H9 (cell line): ENCODE measurements at regions not wholly inside any gene's neighbourhood (a gene's known extent, or its start where the extent isn't known, plus 50 kb on each side); places are given as distances from the start of the nearest gene placed in this dataset.

ENCODE experiments used
- DNase-seq: peaks from one replicate; pipeline ENCODE4 v3.0.0-alpha.2; 2017
- H2AFZ ChIP-seq: one replicate; pipeline ENCODE4 v1.6.1; 2013; ENCODE audit warnings: mild to moderate bottlenecking, low read length, control low read depth, moderate library complexity
- H2AK5ac ChIP-seq: 2 replicates; pipeline ENCODE4 v1.6.1; 2013; ENCODE audit warnings: low read length, control low read depth, mixed read lengths; ENCODE audit not compliant: insufficient read length
- H2BK120ac ChIP-seq: one replicate; pipeline ENCODE4 v1.6.1; 2013; ENCODE audit warnings: low read depth, mild to moderate bottlenecking, low read length, control low read depth, inconsistent platforms; ENCODE audit not compliant: poor library complexity, severe bottlenecking
- H2BK12ac ChIP-seq: 2 replicates; pipeline ENCODE4 v1.6.1; 2013; ENCODE audit warnings: low read length, control low read depth, mixed read lengths, low read depth; ENCODE audit not compliant: insufficient read length
- H2BK15ac ChIP-seq: 2 replicates; pipeline ENCODE4 v1.6.1; 2013; ENCODE audit warnings: low read depth, low read length, control low read depth
- H2BK20ac ChIP-seq: one replicate; pipeline ENCODE4 v1.6.1; 2013; ENCODE audit warnings: low read depth, mild to moderate bottlenecking, low read length, control low read depth, inconsistent platforms; ENCODE audit not compliant: poor library complexity, severe bottlenecking
- H2BK5ac ChIP-seq: 2 replicates; pipeline ENCODE4 v1.6.1; 2013; ENCODE audit warnings: low read length, control low read depth, mixed read lengths; ENCODE audit not compliant: insufficient read length
- H3K14ac ChIP-seq: 2 replicates; pipeline ENCODE4 v1.6.1; 2013; ENCODE audit warnings: low read length, control low read depth; ENCODE audit not compliant: insufficient read depth
- H3K18ac ChIP-seq: 2 replicates; pipeline ENCODE4 v1.6.1; 2013; ENCODE audit warnings: low read depth, mild to moderate bottlenecking, mixed read lengths, low read length, control low read depth; ENCODE audit not compliant: insufficient read length
- H3K23ac ChIP-seq: 2 replicates; pipeline ENCODE4 v1.6.1; 2013; ENCODE audit warnings: low read length, control low read depth, mixed read lengths, low read depth; ENCODE audit not compliant: insufficient read length
- H3K23me2 ChIP-seq: 2 replicates; pipeline ENCODE4 v1.6.1; 2013; ENCODE audit warnings: low read depth, mild to moderate bottlenecking, mixed read lengths, low read length, control low read depth; ENCODE audit not compliant: insufficient read length, poor library complexity, severe bottlenecking
- H3K27ac ChIP-seq: 2 replicates; pipeline ENCODE4 v1.5.1; 2013; ENCODE audit warnings: low read length, control low read depth, mixed read lengths, low read depth; ENCODE audit not compliant: insufficient read length
- H3K27me3 ChIP-seq: 2 replicates; pipeline ENCODE4 v1.6.1; 2013; ENCODE audit warnings: low read length, control low read depth, inconsistent platforms; ENCODE audit not compliant: insufficient read depth
- H3K4ac ChIP-seq: 2 replicates; pipeline ENCODE4 v1.6.1; 2013; ENCODE audit warnings: low read depth, mild to moderate bottlenecking, control low read depth, inconsistent platforms, low read length, moderate library complexity
- H3K4me1 ChIP-seq: 2 replicates; pipeline ENCODE4 v1.6.1; 2013; ENCODE audit warnings: low read length, control low read depth, inconsistent platforms; ENCODE audit not compliant: insufficient read depth
- H3K4me2 ChIP-seq: 2 replicates; pipeline ENCODE4 v1.6.1; 2013; ENCODE audit warnings: low read length, control low read depth, mixed read lengths; ENCODE audit not compliant: insufficient read length, insufficient read depth
- H3K56ac ChIP-seq: 2 replicates; pipeline ENCODE4 v1.6.1; 2013; ENCODE audit warnings: low read depth, mild to moderate bottlenecking, mixed read lengths, low read length, control low read depth; ENCODE audit not compliant: insufficient read length
- H3K79me1 ChIP-seq: 2 replicates; pipeline ENCODE4 v1.6.1; 2013; ENCODE audit warnings: low read depth, mild to moderate bottlenecking, moderate library complexity, low read length, control low read depth, inconsistent platforms; ENCODE audit not compliant: insufficient read depth, poor library complexity, severe bottlenecking
- H3K79me2 ChIP-seq: 2 replicates; pipeline ENCODE4 v1.6.1; 2013; ENCODE audit warnings: low read length, control low read depth, inconsistent platforms; ENCODE audit not compliant: insufficient read depth
- H3K9ac ChIP-seq: 2 replicates; pipeline ENCODE4 v1.6.1; 2013; ENCODE audit warnings: low read length, control low read depth, mixed read lengths; ENCODE audit not compliant: insufficient read length; ENCODE audit errors: extremely low read depth
- H3K9me3 ChIP-seq: one replicate; pipeline ENCODE4 v1.6.1; 2013; ENCODE audit warnings: low read depth, low read length, inconsistent platforms; ENCODE audit not compliant: control insufficient read depth
- H3T11ph ChIP-seq: one replicate; pipeline ENCODE4 v1.6.1; 2013; ENCODE audit warnings: mild to moderate bottlenecking, low read length, control low read depth, inconsistent platforms
- H4K20me1 ChIP-seq: one replicate; pipeline ENCODE4 v1.6.1; 2013; ENCODE audit not compliant: control insufficient read depth, insufficient read length, insufficient read depth
- H4K5ac ChIP-seq: 2 replicates; pipeline ENCODE4 v1.6.1; 2013; ENCODE audit warnings: low read depth, mild to moderate bottlenecking, mixed read lengths, low read length, control low read depth; ENCODE audit not compliant: insufficient read length
- H4K8ac ChIP-seq: replicated peaks from 2 replicates; pipeline ENCODE4 v1.6.1; 2013; ENCODE audit warnings: low read length, control low read depth, mixed read lengths, low read depth; ENCODE audit not compliant: insufficient read length
- H4K91ac ChIP-seq: 2 replicates; pipeline ENCODE4 v1.6.1; 2013; ENCODE audit warnings: low read depth, mild to moderate bottlenecking, moderate library complexity, mixed read lengths, low read length, control low read depth; ENCODE audit not compliant: insufficient read length
- H3K27ac Mint-ChIP-seq, 3 experiments: 2 replicates in 2 of 3; 3 replicates in 1 of 3; pipeline ENCODE4 v1.8.0; 2020 to 2021; ENCODE audit warnings: mixed read lengths in 3 of 3, mild to moderate bottlenecking in 1 of 3, moderate library complexity in 1 of 3
- H3K27me3 Mint-ChIP-seq: 2 replicates; pipeline ENCODE4 v1.8.0; 2021; ENCODE audit warnings: low read depth, mild to moderate bottlenecking, moderate library complexity, mixed read lengths
- H3K36me3 Mint-ChIP-seq, 3 experiments: 2 replicates in 2 of 3; 3 replicates in 1 of 3; pipeline ENCODE4 v1.8.0; 2020 to 2021; ENCODE audit warnings: low read depth in 3 of 3, mixed read lengths in 3 of 3; ENCODE audit not compliant: insufficient read depth in 1 of 3
- H3K4me1 Mint-ChIP-seq, 2 experiments: 2 replicates each; pipeline ENCODE4 v1.8.0; 2020; ENCODE audit warnings: mixed read lengths in 2 of 2
- H3K4me3 Mint-ChIP-seq, 2 experiments: 2 replicates in 1 of 2; 3 replicates in 1 of 2; pipeline ENCODE4 v1.8.0; 2020 to 2021; ENCODE audit warnings: mild to moderate bottlenecking in 2 of 2, mixed read lengths in 2 of 2, moderate library complexity in 1 of 2
- H3K9me3 Mint-ChIP-seq, 2 experiments: 2 replicates in 1 of 2; 3 replicates in 1 of 2; pipeline ENCODE4 v1.8.0; 2020; ENCODE audit warnings: mild to moderate bottlenecking in 2 of 2, mixed read lengths in 2 of 2, moderate library complexity in 1 of 2
- CTCF ChIP-seq: fragments of 200-600 bp; sonication (generic); conservative IDR thresholded peaks from 3 replicates; pipeline ENCODE4 v1.8.0; 2021; ENCODE audit warnings: antibody characterized with exemption, mild to moderate bottlenecking
- WGBS: extraction: QIAGEN DNeasy Blood & Tissue Kit; methylation state at CpG from one replicate; pipeline ENCODE4 v1.1.7; 2013; ENCODE audit warnings: missing lambda C conversion rate, low lambda C conversion rate, mixed read lengths; ENCODE audit not compliant: insufficient read length; ENCODE audit errors: extremely low coverage; 5-methylcytosine and 5-hydroxymethylcytosine counted together

GRCh38 chr6:4186385-4186784 lies 51.0 kb upstream of the ECI2 start:
- H3K4ac ChIP-seq: no peak overlapping the region
- H3K27ac ChIP-seq: no peak overlapping the region

More at GRCh38 chr6:4186385-4186784, 51.0 kb upstream of the ECI2 start:
- H2BK20ac ChIP-seq: no peak overlapping the region
- H2BK12ac ChIP-seq: no peak overlapping the region
- no peak overlapping the region for H4K5ac ChIP-seq
- H2BK5ac ChIP-seq: no peak overlapping the region
- no peak overlapping the region for H3K23ac ChIP-seq
- H3K9ac ChIP-seq: no peak overlapping the region
- H2BK15ac ChIP-seq: no peak overlapping the region
- no peak overlapping the region for H3K56ac ChIP-seq
- Mint-ChIP-seq H3K27me3 (no peaks in the 10 kb centered on the region), H3K27ac (no peak overlapping the region), H3K4me3 (no peak overlapping the region), H3K9me3 (peaks cover 6 to 12% of the 10 kb centered on the region in 2 experiments; a peak in 3 of 5 replicates), H3K36me3 (peaks cover 0 to 11% (median 3%) of the 10 kb centered on the region in 3 experiments; a peak in 3 of 7 replicates), H3K4me1 (peaks cover 6 to 10% of the 10 kb centered on the region in 2 experiments; a peak in 3 of 4 replicates)
- H3T11ph ChIP-seq: no peak overlapping the region
- no peak overlapping the region for H2AK5ac ChIP-seq
- WGBS: no CpG with 5 or more reads among the region's 4 CpGs
- no peak overlapping the region for H2BK120ac ChIP-seq
- no peak overlapping the region for H2AFZ ChIP-seq
- H3K27me3 ChIP-seq: no peaks in the 10 kb centered on the region
- TF ChIP-seq CTCF: no peak
- no peak overlapping the region for H3K4me2 ChIP-seq
- H3K23me2 ChIP-seq: no peaks in the 10 kb centered on the region
- no peak overlapping the region for H3K18ac ChIP-seq
- no peaks in the 10 kb centered on the region for H3K79me1 ChIP-seq
- no peaks in the 10 kb centered on the region for H3K79me2 ChIP-seq
- H3K4me1 ChIP-seq: no peaks in the 10 kb centered on the region
- H4K20me1 ChIP-seq: no peaks in the 10 kb centered on the region
- no peak overlapping the region for H4K8ac ChIP-seq
- H3K14ac ChIP-seq: no peak overlapping the region
- H4K91ac ChIP-seq: no peak overlapping the region
- H3K9me3 ChIP-seq: no peaks in the 10 kb centered on the region
- DNase-seq: no peak
